ENCODE measurements at regions not wholly inside any gene's neighbourhood (a gene's known extent, or its start where the extent isn't known, plus 50 kb on each side); places are given as distances from the start of the nearest gene placed in this dataset.

DNA sequence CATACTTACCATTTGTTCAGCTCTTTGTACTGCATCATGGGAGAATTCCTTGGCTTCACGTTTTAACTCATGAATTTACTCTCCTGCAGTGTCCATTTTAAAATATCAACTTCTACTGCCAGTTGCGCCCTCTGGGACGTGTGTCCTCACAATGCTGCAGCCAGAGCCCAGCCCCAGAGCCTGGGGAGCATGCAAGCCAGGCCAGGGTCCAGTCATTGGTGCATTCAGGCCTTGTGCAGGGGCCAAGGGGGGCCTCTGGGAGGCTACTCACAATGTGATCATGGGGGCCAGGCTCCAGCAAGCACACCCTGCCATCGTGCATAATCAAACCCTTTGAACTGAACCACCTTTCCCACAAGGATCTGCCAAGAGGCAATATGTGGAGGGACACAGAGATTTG is 105.6 kb upstream of the CCDC112 start:
- DNase-seq, result no peak

DNA sequence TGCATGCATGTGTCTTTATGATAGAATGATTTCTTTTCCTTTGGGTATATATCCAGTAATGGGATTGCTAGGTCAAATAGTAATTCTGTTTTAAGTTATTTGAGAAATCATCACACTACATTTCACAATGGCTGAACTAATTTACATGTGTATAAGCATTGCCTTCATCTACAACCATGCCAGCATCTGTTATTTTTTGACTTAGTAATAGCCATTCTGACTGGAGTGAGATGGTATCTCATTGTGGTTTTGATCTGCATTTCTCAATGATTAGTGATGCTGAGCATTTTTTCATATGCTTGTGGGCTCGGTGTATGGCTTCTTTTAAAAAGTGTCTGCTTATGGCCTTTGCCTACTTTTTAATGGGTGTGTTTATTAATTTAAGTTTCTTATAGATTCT is 102.3 kb upstream of the CCDC112 start:
- no peak for DNase-seq

DNA sequence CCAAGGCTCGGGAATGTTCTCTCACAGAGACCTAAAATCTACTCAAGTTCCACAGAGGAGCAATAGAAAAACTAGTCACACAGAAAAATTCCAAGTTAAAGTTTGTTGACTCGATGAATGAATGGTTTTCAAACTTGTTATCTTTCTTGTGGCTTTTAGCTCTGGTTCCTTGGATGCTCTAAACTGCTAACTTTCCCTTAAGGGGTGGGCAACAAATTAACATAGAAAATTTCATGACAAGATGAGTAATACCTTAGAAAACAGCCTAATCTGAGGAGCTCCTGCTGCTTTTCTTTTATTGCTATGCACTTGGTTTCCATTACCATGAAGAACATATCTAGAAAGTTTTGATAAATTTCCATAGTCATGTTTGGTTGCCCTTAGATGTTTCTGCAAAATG is 100.2 kb upstream of the CCDC112 start:
- DNase-seq, result no peak

DNA sequence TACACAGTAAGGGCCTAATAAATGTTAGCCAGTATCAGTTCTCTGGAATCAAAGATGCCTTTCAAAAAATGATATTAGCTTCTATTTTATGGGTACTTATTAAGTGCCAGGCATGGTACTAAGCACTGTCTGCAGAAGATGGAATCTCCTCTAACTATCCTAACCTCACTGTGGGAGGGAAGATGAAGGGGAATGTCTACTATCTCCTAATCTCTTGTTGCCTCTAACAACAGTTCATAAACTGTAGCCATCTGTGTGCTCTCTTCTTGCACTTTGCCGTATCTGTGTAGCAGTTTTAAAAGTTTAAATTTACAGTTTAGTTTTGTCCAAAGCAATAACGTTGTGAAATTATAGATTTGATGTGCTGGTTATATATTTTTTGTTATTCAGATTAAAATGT is 99.6 kb upstream of the CCDC112 start:
- DNase-seq, result no peak

DNA sequence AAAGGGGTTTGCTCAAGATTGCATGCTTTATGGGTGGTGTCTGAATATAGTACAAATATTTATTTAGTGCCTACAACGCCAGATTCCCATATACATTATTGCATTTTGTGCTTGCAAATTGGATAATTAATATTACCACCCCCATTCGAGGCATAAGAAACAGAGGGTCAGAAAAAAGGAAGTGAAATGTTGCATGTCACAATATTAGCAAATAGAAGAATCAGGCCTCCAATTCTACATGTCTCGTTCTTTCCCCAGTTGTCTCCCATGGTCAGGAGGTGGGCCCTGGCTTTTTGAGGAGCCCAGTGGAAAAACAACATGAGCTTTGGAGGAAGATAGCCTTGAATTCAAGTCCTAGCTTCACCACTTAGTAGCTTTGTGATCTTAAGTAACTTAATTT is 98.1 kb upstream of the CCDC112 start:
- no peak for DNase-seq

DNA sequence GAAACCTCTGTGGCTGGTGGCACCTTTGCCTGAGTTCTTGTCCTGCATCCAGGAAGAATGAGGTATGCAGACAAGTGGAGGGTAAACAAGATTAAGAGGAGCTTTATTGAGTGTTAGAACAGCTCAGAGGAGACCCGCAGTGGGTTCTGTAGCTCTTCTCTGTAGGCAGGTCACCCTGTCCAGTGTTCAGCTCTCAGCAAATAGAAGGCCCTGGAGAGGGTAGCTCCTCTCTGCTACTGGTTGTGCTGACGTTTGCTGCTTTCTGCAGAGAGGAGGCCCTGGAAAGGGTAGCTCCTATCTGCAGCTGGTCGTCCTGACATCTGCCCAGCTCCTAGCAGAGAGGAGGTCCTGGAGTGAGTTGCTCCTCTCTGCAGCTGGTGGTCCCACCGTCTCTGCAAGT is 96.8 kb upstream of the CCDC112 start:
- DNase-seq, result no peak

DNA sequence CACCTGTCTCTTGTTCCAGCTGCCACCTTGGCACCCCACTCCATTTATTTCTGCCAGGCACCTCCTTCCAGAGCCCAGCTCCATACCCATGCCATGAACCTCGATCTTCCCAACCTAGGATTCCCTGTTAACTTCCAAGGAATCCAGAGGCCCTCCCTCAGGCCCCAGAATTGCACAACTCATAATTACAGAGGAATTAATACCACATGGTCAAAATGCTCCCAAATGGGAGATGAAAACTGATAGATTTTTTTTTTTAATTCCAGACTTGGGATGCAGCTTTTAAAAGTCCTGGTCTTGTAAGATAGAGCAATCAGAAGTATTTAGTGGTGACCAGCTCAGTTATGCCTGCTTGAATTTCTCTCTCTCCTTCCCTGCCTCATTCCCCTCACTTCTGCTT is 96.2 kb upstream of the CCDC112 start:
- DNase-seq, result no peak

DNA sequence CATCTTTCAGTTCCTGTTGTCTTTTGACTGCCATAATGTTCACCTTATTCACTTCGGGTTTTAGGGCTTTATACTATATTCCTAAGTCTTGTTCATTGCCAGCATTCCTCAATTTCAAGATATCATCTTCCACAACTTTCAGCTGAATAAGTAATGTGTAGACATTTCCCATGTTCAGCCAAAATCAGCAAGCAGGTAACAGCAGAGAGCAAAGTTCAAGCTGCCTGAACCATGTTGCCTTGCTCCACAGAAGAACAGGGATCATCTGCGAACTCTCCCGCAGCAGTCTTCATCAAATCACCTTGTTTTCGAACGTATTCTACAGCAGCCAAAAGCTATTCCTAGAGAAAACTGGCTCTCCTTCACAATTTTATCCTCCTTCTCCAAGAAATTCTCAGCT is 95.3 kb upstream of the CCDC112 start:
- no peak for DNase-seq

DNA sequence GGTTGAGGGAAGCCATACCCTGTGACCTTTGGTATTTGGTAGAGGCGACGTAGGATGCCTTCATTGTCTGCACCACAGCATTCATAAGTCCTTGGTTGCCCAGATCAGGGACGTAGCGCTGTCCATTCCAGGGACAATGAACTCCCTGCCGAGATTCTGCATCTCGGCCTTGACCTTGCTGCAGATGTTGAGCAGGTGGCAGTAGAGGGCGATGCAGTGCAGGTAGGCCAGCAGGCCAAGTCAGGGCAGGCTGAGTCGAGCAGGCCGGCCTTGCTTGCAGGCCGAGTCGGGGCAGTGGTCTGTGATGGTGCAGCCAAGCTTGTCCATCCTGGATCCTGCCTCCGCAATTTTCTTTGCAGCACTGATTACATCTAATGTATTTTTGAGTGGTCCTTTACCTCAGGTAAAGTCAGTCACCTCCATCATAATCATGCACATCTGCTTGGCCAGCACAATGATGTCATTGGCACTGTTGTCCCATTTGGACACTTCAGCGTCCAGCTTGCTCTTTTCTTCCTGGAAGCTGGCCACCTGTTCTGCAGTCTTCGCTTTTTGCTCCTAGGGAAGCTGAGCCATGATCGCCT is 93.4 kb upstream of the CCDC112 start:
- DNase-seq, result no peak

DNA sequence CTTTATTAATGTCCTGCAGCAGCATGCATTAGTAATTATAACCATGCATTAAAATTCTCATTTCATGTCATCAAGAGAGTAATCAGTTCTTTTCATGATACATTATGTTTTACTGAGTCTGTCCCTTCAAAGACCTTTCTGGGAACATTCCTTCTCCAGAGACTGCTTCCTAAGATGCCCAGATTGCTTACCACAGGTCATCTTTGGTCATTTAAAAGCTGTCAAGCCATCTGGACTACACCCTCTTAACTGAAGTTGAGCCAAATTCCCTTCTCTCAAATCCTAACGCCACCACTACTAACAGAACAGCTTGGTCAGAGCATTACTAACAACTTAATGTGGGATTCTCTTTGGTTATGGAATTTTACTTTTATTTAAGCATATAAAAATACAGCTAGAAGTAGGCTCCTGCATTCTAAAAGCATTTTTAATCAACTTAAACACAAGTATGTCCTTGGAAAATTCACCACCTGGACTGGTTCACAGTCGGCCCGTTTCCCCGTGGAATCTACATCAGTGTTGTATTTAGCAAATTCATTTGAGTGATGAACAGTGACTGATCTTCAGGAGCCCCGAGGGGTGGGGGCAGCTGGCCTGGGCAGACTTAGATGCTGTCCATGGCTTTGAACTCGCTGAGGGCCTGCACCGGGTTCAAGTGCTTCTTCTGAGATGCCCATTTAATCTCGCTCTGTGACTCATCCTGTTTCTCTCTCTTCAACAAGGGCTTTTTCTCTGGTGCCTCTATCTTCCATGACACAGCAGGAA is 92.8 kb upstream of the CCDC112 start:
- no peak for DNase-seq

DNA sequence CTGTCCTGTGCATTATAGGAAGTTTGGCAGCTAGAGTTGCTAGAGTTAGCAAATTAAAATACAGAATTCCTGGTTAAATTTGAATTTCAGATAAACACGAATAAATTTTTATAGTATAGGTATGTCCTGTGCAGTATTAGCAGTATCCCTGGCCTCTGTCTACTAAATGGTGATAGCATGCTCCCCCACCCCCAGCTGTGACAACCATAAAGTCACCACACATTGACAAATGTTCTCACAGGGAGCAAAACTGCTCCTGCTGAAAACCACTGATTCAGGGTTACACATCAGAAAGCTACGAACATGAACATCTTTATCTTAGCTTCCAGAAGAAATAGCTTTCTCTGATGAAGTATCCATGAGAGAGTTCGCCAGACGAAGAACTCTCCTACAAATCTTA is 91.8 kb upstream of the CCDC112 start:
- no peak for DNase-seq

DNA sequence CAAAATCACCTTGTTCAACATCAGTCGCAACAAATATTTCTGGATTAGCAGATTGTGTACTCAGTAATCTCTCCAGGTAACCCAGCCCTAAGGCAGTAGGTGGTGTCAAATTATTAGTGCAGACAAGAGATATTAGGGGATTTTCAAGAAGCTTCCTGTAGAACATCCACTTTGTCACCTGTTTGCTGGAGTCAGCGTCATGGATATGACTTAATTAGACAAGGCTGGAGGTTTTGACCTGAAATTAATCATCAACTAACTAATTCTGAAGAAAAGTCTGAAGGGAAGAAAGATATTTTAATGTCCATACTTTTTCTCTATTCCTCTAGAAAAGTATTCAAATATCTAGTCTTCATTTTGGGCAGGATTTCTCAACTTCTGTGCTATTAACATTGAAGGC is 91.4 kb upstream of the CCDC112 start:
- DNase-seq, result no peak

DNA sequence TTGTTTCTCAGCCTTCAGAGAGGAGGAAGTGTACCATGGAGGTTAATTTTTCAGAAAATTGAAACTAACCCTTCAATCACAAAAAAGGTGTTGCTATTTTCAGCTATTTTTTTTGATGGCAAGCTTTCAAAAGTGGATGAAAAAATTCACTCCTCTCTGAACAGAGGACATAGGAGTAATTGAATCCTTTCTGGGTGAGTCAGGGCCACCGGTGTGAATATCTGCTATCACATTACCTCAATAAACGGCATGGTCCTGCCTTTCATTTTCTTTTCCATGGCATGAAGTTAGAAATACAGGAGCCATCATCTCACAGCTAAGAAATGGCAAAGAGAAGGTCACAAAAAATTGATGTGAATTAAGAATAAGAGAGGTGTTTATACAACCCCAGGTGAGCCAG is 90.2 kb upstream of the CCDC112 start:
- DNase-seq, result no peak

DNA sequence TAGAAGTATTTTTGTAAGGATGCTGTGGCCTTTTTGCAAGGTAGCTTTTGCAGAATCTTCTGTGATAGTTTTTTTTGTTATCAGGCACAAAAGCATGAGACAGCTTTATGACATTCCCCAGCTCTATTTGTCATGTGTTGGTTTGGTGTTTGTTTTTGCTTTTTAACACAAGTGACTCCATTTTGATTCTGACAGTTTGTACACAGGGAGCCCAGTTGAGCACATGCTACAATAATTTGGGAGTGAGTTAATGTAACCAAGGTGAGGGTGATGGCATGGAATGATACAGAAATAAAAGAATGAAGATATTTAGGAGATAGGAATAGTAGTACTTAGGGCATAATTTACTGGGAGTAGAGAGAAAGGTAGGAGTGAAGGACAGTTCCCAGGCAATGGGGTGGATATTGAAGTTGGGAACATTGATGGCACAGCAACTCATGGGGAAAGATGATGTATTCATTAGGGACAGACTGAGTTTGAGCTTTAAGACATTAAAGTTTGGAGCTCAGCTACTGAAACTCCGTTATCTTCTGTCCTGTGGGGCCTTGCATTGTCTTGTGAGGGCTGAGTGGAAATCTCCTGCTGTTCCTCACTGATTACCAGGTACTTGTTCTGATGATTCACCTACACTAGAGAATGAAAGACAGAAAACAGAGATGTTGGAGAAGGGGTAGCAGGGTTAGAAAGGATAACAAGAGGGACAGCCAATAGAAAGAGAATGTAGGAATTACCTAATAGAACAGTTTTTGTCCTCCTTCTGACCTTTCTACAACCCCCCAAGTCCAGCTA is 88.3 kb upstream of the CCDC112 start:
- no peak for DNase-seq

DNA sequence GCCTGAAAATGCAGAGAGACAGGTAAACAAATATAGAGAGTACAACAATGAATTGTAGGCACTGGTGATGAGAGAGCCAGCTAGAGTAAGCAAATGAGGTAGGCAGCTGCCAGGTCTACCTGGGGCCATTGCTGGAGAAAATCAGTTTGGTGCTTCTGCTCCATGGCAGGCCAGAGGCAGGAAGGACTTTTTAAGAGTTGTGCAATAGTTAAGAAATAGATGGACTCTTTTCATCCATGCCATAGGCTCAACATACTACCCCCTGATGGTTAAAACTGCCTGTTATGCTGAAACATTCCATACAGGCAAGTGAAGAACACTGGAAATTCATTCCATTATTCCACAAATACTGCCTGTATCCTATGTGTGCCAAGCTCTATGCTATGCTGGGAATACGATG is 86.5 kb upstream of the CCDC112 start:
- DNase-seq, result no peak

DNA sequence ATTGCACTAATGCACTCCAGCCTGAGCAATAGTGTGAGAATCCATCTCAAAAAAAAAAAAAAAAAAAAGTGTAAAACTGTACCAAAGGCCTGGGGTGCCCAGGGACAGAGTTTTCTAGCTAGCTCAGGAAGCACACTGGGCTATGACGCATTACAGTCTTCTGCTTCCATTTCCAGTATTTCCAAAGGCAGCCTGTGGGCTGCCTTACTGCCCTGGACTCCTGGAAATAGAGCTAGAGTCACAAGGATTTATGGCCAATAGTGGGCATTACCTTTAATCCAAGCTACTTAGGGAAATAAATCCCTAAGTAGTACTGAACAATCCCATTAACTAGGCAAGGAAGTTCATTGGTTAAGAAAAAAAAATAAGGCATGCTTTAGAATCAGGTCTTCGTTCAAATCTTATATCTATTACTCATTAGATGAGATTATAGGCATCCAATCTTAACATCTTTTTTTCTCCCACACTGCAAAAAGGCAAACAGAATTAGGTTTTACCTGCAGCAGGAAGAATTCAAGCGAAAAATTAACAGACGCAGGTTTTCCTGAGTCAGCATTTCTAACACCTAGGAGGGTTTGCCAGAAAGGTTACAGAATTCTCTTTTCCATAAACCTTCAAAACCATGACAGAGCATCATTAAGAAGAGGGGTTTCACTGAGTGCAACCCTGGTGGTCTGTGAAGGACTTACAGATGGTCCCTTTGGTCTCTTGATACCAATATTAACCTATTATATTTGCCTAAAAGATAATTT is 85.6 kb upstream of the CCDC112 start:
- no peak for DNase-seq

DNA sequence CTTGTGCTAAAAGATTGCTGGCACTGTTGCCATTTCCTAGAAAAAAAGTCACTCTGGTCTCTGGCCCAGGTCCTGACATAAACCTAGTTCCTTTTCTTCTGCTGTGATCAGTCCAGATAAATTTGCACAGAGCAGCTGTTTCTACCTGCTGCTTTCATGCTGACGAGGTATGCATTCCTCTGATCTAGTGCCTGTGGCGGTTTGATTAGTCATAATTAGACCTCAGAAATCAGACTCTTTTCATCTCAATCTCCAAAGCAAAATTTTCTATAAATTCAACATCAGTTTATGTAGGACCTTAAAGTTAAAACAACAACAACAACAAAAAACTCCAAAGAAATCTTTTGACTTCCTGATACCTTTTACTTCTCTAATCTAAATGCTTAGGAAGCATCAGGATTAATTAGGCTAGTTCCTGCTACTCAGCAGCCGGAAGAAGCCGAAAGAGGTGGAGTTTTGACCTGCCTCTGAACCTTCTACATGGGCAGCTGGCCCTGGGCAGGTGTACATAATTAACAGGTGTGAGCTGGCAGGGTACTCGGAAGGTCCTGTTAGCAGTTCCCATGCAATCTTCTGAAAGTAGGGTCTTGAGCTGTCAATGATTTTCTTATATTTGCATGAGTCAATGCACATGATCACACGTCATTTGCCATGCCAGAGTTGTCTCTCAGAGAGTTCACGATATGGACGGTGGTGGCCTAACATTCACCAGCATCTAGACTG is 83.3 kb upstream of the CCDC112 start:
- peak; percentile 24 for DNase-seq

DNA sequence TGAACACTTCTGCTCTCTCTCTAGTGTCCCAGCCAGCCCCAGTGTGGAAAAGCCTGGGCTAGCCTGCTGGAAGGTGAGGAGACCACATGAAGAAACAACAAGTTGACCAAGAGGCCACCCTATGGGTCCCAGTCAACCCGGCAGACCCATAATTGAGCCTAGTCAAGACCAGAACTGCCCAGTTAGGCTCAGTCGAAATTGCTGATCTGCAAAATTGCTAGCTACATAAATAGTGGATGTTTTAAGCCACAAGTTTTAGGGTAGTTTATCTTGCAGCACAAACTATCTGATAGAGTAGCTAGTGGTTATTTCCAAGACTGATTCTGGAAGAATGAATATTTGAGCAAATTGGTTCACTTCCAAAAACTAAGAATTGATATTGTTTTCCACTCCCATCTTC is 82.3 kb upstream of the CCDC112 start:
- no peak for DNase-seq

DNA sequence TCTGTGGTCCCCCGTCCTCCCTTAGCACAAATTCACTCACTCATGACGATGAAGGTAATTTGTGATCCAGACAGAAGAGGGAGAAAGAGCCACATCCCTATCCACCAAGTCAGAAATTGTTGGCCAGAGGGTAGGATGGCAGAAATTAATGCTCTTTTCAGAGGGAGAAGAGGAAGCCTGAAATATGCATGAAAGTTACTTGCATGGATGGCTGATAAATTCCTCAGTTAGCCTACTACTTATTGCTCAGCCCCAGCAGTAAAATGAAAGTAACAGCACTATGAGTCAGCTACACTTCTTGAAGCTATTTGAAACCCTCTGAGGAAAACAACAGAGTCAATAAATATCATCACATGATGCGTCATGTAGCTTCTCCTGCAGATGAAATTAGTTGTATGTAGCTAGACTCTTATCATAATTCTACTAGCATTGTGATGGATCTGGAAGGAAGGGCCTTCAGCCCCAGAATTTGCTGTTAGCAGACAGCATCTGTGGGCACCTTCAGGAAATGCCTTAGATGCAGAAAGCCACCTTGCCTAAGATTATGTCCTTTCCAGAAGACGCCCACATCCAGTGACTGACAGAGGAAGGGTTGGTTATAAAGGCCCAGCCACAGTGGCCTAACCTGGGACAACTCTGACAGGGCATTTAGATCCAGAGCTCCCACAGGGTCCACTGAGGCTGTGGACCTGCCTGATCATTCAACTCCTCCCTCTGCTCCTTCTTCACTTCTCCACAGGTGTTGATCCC is 81.2 kb upstream of the CCDC112 start:
- DNase-seq, result no peak

DNA sequence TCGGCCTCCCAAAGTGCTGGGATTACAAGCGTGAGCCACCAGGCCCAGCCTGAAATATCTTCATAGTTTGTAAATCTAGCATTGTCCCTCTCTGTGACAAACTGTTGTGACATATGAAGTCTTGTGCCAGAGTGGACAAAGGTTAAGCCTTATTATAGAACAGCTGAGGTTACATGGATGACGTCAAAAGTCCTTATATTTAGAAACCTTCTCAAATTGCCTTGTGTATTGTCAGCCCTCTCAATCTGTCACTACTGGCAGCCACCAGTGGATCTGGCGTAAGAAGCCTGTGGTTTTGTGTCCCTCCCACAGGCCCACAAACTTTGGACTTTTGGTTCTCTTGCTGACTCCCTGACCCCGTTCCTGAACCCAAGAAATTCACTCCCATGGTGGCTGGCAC is 79.4 kb upstream of the CCDC112 start:
- no peak for DNase-seq

DNA sequence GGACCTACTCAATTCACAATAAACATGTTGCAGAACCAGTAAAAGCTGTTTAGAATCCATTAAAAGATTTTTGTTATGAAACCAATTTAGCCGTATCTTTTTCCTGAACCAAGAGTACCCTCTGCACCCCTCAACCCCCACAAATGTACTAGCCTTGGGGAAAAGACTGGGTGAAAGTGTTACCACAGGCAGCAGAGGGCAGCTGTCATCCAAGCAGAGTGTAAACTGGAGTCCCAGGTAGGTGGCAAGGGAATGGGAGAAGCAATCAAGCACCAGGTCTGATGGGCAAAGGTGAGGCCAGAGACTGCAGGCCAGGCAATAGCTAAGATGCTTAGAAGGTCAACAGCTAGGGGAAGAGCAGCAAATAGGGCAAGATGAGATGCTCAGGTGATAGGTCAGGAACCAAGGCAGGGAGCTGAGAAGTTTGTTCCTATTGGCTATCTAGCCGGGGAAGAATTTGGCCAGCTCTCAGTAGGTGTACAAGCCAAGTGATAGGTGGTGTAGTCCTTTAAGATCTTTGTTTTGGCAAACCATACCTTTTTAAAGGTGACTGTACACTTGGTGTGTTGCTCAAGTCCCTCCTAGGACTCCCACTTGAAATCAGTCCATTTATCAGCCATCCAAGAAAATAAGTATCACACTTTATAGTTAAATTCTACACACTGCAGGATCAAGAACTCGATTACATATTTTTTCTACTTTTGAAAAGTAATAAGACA is 77.8 kb upstream of the CCDC112 start:
- no peak for DNase-seq

Data from CD4-positive, alpha-beta T cell treated with Interleukin-17A for 1 hour (primary cell).